Activated T-helper 9 cell treated with anti-CD3 and anti-CD28 coated beads, Interleukin-2, amount 50 U/mL, for 16 hours (primary cell): ENCODE measurements at regions not wholly inside any gene's neighbourhood (a gene's known extent, or its start where the extent isn't known, plus 50 kb on each side); places are given as distances from the start of the nearest gene placed in this dataset.
A peak's percentile ranks its signal among the peaks of the same experiment; 100 is the strongest.
"Not testable (repeated sequence)": the region's sequence is repeated elsewhere in the genome, so short reads cannot be mapped to it uniquely, and the experiment has no call there.

Experiments
- DNase-seq: peaks from one replicate; pipeline ENCODE4 v3.0.0-alpha.2; 2020; ENCODE audit warnings: low read depth

GRCh38 chr7:142568435-142569097 is 180.7 kb upstream of the PRSS1 start:
- DNase-seq = no peak

GRCh38 chr7:142567201-142568075 is 181.8 kb upstream of the PRSS1 start:
- no peak for DNase-seq

GRCh38 chr7:142566271-142566670 is 183.0 kb upstream of the PRSS1 start:
- no peak for DNase-seq

GRCh38 chr7:142564125-142564524 is 185.1 kb upstream of the PRSS1 start:
- not testable (repeated sequence) for DNase-seq

GRCh38 chr7:142563470-142563869 is 185.8 kb upstream of the PRSS1 start:
- no peak for DNase-seq

GRCh38 chr7:142562688-142563087 is 186.6 kb upstream of the PRSS1 start:
- DNase-seq = no peak

- not testable (repeated sequence) for DNase-seq
Measured at GRCh38 chr7:142561396-142561795, 187.9 kb upstream of the PRSS1 start.

- not testable (repeated sequence) for DNase-seq
Measured at GRCh38 chr7:142560770-142561169, 188.5 kb upstream of the PRSS1 start.

- no peak for DNase-seq
Measured at GRCh38 chr7:142560166-142560565, 189.1 kb upstream of the PRSS1 start.

GRCh38 chr7:142557971-142558582 is 191.2 kb upstream of the PRSS1 start:
- DNase-seq = peak; percentile 9

- peak; percentile 3 for DNase-seq
Measured at GRCh38 chr7:142556740-142557139, 192.5 kb upstream of the PRSS1 start.

- DNase-seq = no peak
Measured at GRCh38 chr7:142554560-142555532, 194.4 kb upstream of the PRSS1 start.

- no peak for DNase-seq
Measured at GRCh38 chr7:142553216-142553615, 196.1 kb upstream of the PRSS1 start.

GRCh38 chr7:142548978-142549377 is 200.3 kb upstream of the PRSS1 start:
- DNase-seq = no peak

GRCh38 chr7:142546452-142546851 is 202.8 kb upstream of the PRSS1 start:
- no peak for DNase-seq

- no peak for DNase-seq
Measured at GRCh38 chr7:142542942-142543341, 206.3 kb upstream of the PRSS1 start.

GRCh38 chr7:142542105-142542504 is 207.2 kb upstream of the PRSS1 start:
- no peak for DNase-seq

- no peak for DNase-seq
Measured at GRCh38 chr7:142540371-142540770, 208.9 kb upstream of the PRSS1 start.

GRCh38 chr7:142539901-142540300 is 209.4 kb upstream of the PRSS1 start:
- DNase-seq = no peak

GRCh38 chr7:142537760-142538159 is 211.5 kb upstream of the PRSS1 start:
- no peak for DNase-seq

- peak; percentile 50 for DNase-seq
Measured at GRCh38 chr7:142535123-142535779, 214.0 kb upstream of the PRSS1 start.
